ENCODE measurements at regions not wholly inside any gene's neighbourhood (a gene's known extent, or its start where the extent isn't known, plus 50 kb on each side); places are given as distances from the start of the nearest gene placed in this dataset.

- no peaks in the 10 kb centered on the region for H3K9me3 ChIP-seq (ENCODE audit: severe bottlenecking)
- DNase-seq (ENCODE audit: low spot score) (no peak), ATAC-seq (ENCODE audit: low read depth) (no peak)
- no peak overlapping the region for H3K4me3 ChIP-seq (ENCODE audit: severe bottlenecking)
- H3K4me1 ChIP-seq (ENCODE audit: insufficient read depth, poor library complexity, severe bottlenecking) = peaks cover 12% of the 10 kb centered on the region
- no peak overlapping the region for H3K27ac ChIP-seq (ENCODE audit: poor library complexity, severe bottlenecking)
- no peak for TF ChIP-seq CTCF (IDR thresholded peaks at IDR 0.05; ENCODE audit: poor library complexity, severe bottlenecking)
- no peaks in the 10 kb centered on the region for H3K27me3 ChIP-seq (ENCODE audit: insufficient read depth, poor library complexity, severe bottlenecking)
- H3K36me3 ChIP-seq (ENCODE audit: low read depth) = no peaks in the 10 kb centered on the region
Observed at GRCh38 chr13:40193286-40194223, 472.9 kb downstream of the FOXO1 start.

- TF ChIP-seq CTCF (IDR thresholded peaks at IDR 0.05; ENCODE audit: poor library complexity, severe bottlenecking) = no peak
- no peak for ATAC-seq (ENCODE audit: low read depth)
- H3K27ac ChIP-seq (ENCODE audit: poor library complexity, severe bottlenecking) = no peak overlapping the region
Observed at GRCh38 chr13:40194224-40194806, 472.1 kb downstream of the FOXO1 start.

GRCh38 chr13:40197049-40197448, 469.4 kb downstream of the FOXO1 start:
- Histone ChIP-seq H3K27me3 (ENCODE audit: insufficient read depth, poor library complexity, severe bottlenecking) (no peaks in the 10 kb centered on the region), H3K4me1 (ENCODE audit: insufficient read depth, poor library complexity, severe bottlenecking) (no peaks in the 10 kb centered on the region), H3K9me3 (ENCODE audit: severe bottlenecking) (no peaks in the 10 kb centered on the region), H3K36me3 (ENCODE audit: low read depth) (no peaks in the 10 kb centered on the region), H3K27ac (ENCODE audit: poor library complexity, severe bottlenecking) (no peak overlapping the region), H3K4me3 (ENCODE audit: severe bottlenecking) (no peak overlapping the region)
- no peak for ATAC-seq (ENCODE audit: low read depth)
- no peak for TF ChIP-seq CTCF (IDR thresholded peaks at IDR 0.05; ENCODE audit: poor library complexity, severe bottlenecking)
- no peak for DNase-seq (ENCODE audit: low spot score)

More at GRCh38 chr13:40194224-40194806, 472.1 kb downstream of the FOXO1 start:
- H3K4me1 ChIP-seq (ENCODE audit: insufficient read depth, poor library complexity, severe bottlenecking) = peaks cover 12% of the 10 kb centered on the region
- no peaks in the 10 kb centered on the region for H3K9me3 ChIP-seq (ENCODE audit: severe bottlenecking)
- no peak overlapping the region for H3K4me3 ChIP-seq (ENCODE audit: severe bottlenecking)
- H3K27me3 ChIP-seq (ENCODE audit: insufficient read depth, poor library complexity, severe bottlenecking) = no peaks in the 10 kb centered on the region
- DNase-seq (ENCODE audit: low spot score) = no peak
- no peaks in the 10 kb centered on the region for H3K36me3 ChIP-seq (ENCODE audit: low read depth)

GRCh38 chr13:40197936-40198595, 468.4 kb downstream of the FOXO1 start:
- Histone ChIP-seq H3K36me3 (ENCODE audit: low read depth) (no peaks in the 10 kb centered on the region), H3K4me1 (ENCODE audit: insufficient read depth, poor library complexity, severe bottlenecking) (no peaks in the 10 kb centered on the region), H3K9me3 (ENCODE audit: severe bottlenecking) (no peaks in the 10 kb centered on the region), H3K27me3 (ENCODE audit: insufficient read depth, poor library complexity, severe bottlenecking) (no peaks in the 10 kb centered on the region), H3K27ac (ENCODE audit: poor library complexity, severe bottlenecking) (no peak overlapping the region), H3K4me3 (ENCODE audit: severe bottlenecking) (no peak overlapping the region)
- no peak for TF ChIP-seq CTCF (IDR thresholded peaks at IDR 0.05; ENCODE audit: poor library complexity, severe bottlenecking)
- ATAC-seq (ENCODE audit: low read depth) (no peak), DNase-seq (ENCODE audit: low spot score) (no peak)

All from RWPE2 (cell line).